ENCODE measurements at regions not wholly inside any gene's neighbourhood (a gene's known extent, or its start where the extent isn't known, plus 50 kb on each side); places are given as distances from the start of the nearest gene placed in this dataset.
"Not testable (repeated sequence)": the region's sequence is repeated elsewhere in the genome, so short reads cannot be mapped to it uniquely, and the experiment has no call there.

- no peak overlapping the region for H3K9ac ChIP-seq (ENCODE audit: low read depth, low read length)
- no peaks in the 10 kb centered on the region for H3K36me3 ChIP-seq (ENCODE audit: insufficient read depth, low read depth, low read length)
- H3K4me3 ChIP-seq (ENCODE audit: low read length), result no peak overlapping the region
- H3K4me1 ChIP-seq (ENCODE audit: insufficient read depth, low read length), result no peaks in the 10 kb centered on the region
- H3K9me3 ChIP-seq (ENCODE audit: insufficient read depth, low read depth, low read length), result no peaks in the 10 kb centered on the region
- no peak overlapping the region for H3K27ac ChIP-seq (ENCODE audit: low read length)
- H3K27me3 ChIP-seq (ENCODE audit: insufficient read depth, low read length), result no peaks in the 10 kb centered on the region
Observed at GRCh38 chr3:20935791-20936190, 749.8 kb upstream of the SGO1 start.

DNA sequence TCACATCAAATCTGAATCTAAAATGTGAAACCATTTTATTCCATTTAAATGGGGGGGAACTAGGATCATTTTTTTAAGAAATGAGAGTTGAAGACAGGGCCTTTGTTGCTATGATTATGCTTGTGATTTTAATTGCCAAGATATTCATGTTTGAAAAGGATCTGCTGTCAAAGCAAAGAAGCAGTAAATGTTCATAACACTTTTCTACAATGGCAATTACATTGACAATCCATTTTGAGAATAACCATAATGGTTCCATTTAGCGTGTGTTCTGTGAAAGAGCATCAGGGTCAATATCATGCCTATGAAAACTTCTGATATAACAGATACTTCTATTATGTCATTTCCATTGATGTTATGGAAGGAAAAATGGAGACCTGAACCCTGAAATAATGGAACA is 745.8 kb upstream of the SGO1 start:
- no peaks in the 10 kb centered on the region for H3K9me3 ChIP-seq (ENCODE audit: insufficient read depth, low read depth, low read length)
- H3K27me3 ChIP-seq (ENCODE audit: insufficient read depth, low read length), result no peaks in the 10 kb centered on the region
- H3K4me3 ChIP-seq (ENCODE audit: low read length), result no peak overlapping the region
- H3K4me1 ChIP-seq (ENCODE audit: insufficient read depth, low read length), result no peaks in the 10 kb centered on the region
- H3K36me3 ChIP-seq (ENCODE audit: insufficient read depth, low read depth, low read length), result no peaks in the 10 kb centered on the region
- no peak overlapping the region for H3K9ac ChIP-seq (ENCODE audit: low read depth, low read length)
- no peak overlapping the region for H3K27ac ChIP-seq (ENCODE audit: low read length)

DNA sequence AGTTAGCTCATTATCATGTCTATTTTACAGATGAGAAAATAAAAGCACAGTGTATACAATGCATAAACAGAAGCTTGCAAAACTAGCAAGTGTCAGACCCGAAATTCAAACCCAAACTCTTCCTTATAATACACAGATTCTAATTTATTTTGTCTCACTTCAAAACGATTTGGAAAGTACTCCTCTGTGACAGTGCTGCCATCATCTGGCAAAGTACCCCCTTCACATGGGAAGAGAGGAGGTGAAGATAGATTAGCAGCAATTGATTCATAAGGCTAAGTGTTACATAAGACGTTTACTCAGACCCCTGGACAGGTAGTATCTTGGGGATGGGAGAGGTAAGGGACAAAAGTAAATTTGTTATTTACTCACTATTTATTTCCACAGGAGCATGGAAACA is 744.0 kb upstream of the SGO1 start:
- Histone ChIP-seq H3K36me3 (ENCODE audit: insufficient read depth, low read depth, low read length) (no peaks in the 10 kb centered on the region), H3K4me1 (ENCODE audit: insufficient read depth, low read length) (0 out of 2 replicates have a peak, but pooled peaks cover 2% of the 10 kb centered on the region), H3K9me3 (ENCODE audit: insufficient read depth, low read depth, low read length) (no peaks in the 10 kb centered on the region), H3K4me3 (ENCODE audit: low read length) (no peak overlapping the region), H3K27ac (ENCODE audit: low read length) (no peak overlapping the region), H3K9ac (ENCODE audit: low read depth, low read length) (no peak overlapping the region), H3K27me3 (ENCODE audit: insufficient read depth, low read length) (no peaks in the 10 kb centered on the region)

GRCh38 chr3:20924646-20925385 is 738.8 kb upstream of the SGO1 start:
- H3K27me3 ChIP-seq (ENCODE audit: insufficient read depth, low read length), result no peaks in the 10 kb centered on the region
- no peak overlapping the region for H3K4me3 ChIP-seq (ENCODE audit: low read length)
- 0 out of 2 replicates have a peak, but pooled peaks cover 3% of the 10 kb centered on the region for H3K4me1 ChIP-seq (ENCODE audit: insufficient read depth, low read length)
- no peaks in the 10 kb centered on the region for H3K36me3 ChIP-seq (ENCODE audit: insufficient read depth, low read depth, low read length)
- no peak overlapping the region for H3K9ac ChIP-seq (ENCODE audit: low read depth, low read length)
- no peaks in the 10 kb centered on the region; the same call in 1 of the 2 replicates for H3K9me3 ChIP-seq (ENCODE audit: insufficient read depth, low read depth, low read length)
- no peak overlapping the region for H3K27ac ChIP-seq (ENCODE audit: low read length)

- not testable (repeated sequence) for H3K4me3 ChIP-seq (ENCODE audit: low read length); H3K36me3 ChIP-seq (ENCODE audit: insufficient read depth, low read depth, low read length); H3K27ac ChIP-seq (ENCODE audit: low read length); H3K9me3 ChIP-seq (ENCODE audit: insufficient read depth, low read depth, low read length); H3K27me3 ChIP-seq (ENCODE audit: insufficient read depth, low read length); H3K4me1 ChIP-seq (ENCODE audit: insufficient read depth, low read length); H3K9ac ChIP-seq (ENCODE audit: low read depth, low read length)
Observed at GRCh38 chr3:20921112-20921511, 735.1 kb upstream of the SGO1 start.

- H3K4me3 ChIP-seq (ENCODE audit: low read length), result no peak overlapping the region; the same call in 1 of the 2 replicates
- H3K9me3 ChIP-seq (ENCODE audit: insufficient read depth, low read depth, low read length), result no peaks in the 10 kb centered on the region
- no peak overlapping the region for H3K9ac ChIP-seq (ENCODE audit: low read depth, low read length)
- H3K27me3 ChIP-seq (ENCODE audit: insufficient read depth, low read length), result no peaks in the 10 kb centered on the region
- no peak overlapping the region for H3K27ac ChIP-seq (ENCODE audit: low read length)
- H3K36me3 ChIP-seq (ENCODE audit: insufficient read depth, low read depth, low read length), result no peaks in the 10 kb centered on the region
- H3K4me1 ChIP-seq (ENCODE audit: insufficient read depth, low read length), result 0 out of 2 replicates have a peak, but pooled peaks cover 3% of the 10 kb centered on the region
Observed at GRCh38 chr3:20916951-20917606, 731.1 kb upstream of the SGO1 start.

DNA sequence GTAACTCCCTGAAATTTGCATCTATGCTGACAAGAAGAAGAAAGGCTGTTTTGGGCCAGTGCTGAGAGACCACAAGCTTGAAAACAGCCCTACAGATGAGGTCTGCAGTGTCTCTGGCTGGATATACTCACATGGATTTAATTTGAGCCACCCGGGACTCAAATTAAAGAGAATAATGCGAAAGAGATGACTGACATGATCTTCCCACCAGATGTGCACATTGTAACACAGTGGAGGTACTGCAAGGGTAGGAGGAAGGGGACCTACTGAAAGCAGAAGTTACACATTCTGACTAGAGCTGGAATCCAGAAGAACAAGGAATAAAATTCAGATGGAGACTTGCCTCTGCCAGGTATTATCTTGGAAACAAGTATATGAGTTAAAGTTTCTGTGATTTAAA is 728.3 kb upstream of the SGO1 start:
- Histone ChIP-seq H3K27me3 (ENCODE audit: insufficient read depth, low read length) (no peaks in the 10 kb centered on the region), H3K9ac (ENCODE audit: low read depth, low read length) (no peak overlapping the region), H3K4me3 (ENCODE audit: low read length) (no peak overlapping the region), H3K9me3 (ENCODE audit: insufficient read depth, low read depth, low read length) (no peaks in the 10 kb centered on the region), H3K36me3 (ENCODE audit: insufficient read depth, low read depth, low read length) (no peaks in the 10 kb centered on the region), H3K4me1 (ENCODE audit: insufficient read depth, low read length) (0 out of 2 replicates have a peak, but pooled peaks cover 3% of the 10 kb centered on the region), H3K27ac (ENCODE audit: low read length) (no peak overlapping the region)

- no peaks in the 10 kb centered on the region for H3K36me3 ChIP-seq (ENCODE audit: insufficient read depth, low read depth, low read length)
- H3K27ac ChIP-seq (ENCODE audit: low read length), result no peak overlapping the region
- no peak overlapping the region for H3K4me3 ChIP-seq (ENCODE audit: low read length)
- no peaks in the 10 kb centered on the region for H3K27me3 ChIP-seq (ENCODE audit: insufficient read depth, low read length)
- H3K4me1 ChIP-seq (ENCODE audit: insufficient read depth, low read length), result 0 out of 2 replicates have a peak, but pooled peaks cover 3% of the 10 kb centered on the region
- H3K9ac ChIP-seq (ENCODE audit: low read depth, low read length), result no peak overlapping the region
- no peaks in the 10 kb centered on the region for H3K9me3 ChIP-seq (ENCODE audit: insufficient read depth, low read depth, low read length)
Observed at GRCh38 chr3:20912406-20912805, 726.4 kb upstream of the SGO1 start.

DNA sequence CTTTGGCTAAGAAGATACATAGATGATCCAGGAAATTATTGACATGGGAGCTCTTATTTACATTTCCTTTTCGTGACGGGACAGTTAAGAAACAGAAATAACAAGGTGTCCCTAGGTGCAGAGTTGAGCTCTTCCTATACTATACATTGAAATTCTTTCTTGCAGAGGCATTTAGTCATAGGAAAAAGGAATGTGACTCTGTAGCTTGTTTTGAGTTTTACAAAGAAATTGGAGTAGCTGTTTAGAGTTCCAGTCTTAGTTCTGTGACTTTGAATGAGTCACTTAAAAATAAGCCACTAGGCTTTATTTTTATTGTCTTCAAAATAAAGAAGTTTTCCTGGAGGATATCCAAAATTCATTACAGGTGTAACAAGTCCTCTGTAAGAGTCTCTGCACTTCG is 723.5 kb upstream of the SGO1 start:
- no peak overlapping the region for H3K4me3 ChIP-seq (ENCODE audit: low read length)
- no peak overlapping the region for H3K27ac ChIP-seq (ENCODE audit: low read length)
- H3K9ac ChIP-seq (ENCODE audit: low read depth, low read length), result no peak overlapping the region
- H3K9me3 ChIP-seq (ENCODE audit: insufficient read depth, low read depth, low read length), result no peaks in the 10 kb centered on the region
- no peaks in the 10 kb centered on the region for H3K27me3 ChIP-seq (ENCODE audit: insufficient read depth, low read length)
- no peaks in the 10 kb centered on the region for H3K36me3 ChIP-seq (ENCODE audit: insufficient read depth, low read depth, low read length)
- peaks cover 3% of the 10 kb centered on the region; the same call in 1 of the 2 replicates for H3K4me1 ChIP-seq (ENCODE audit: insufficient read depth, low read length)

DNA sequence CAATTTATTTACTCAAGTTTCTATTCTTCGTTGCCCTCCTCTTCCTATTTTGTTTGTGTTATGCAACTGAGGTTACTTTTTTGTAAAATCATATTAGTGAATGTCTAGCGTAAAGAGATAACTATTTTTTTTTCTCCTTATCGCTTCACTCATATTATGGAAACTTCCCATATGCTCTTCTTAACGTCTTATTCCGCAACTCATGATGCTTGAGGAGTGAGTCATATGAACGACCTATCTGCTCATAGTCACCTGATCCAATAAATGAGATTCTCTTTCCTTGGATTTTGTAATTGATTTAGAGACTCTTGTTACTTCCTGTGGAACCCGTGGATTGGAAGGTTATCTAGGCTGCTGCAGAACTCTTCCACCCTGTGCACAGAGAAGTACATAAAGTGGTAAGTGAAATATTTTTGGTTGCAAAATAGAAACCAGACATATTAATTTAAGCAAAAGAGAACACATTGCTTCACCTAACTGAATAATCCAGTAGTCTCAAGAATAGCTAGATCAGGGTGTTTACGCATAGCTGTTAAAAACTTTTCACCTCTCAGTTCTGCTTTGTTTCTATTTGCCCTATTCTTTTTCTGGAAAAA is 719.3 kb upstream of the SGO1 start:
- Histone ChIP-seq H3K27ac (ENCODE audit: low read length) (no peak overlapping the region), H3K36me3 (ENCODE audit: insufficient read depth, low read depth, low read length) (no peaks in the 10 kb centered on the region), H3K9ac (ENCODE audit: low read depth, low read length) (no peak overlapping the region), H3K27me3 (ENCODE audit: insufficient read depth, low read length) (no peaks in the 10 kb centered on the region), H3K9me3 (ENCODE audit: insufficient read depth, low read depth, low read length) (no peaks in the 10 kb centered on the region), H3K4me3 (ENCODE audit: low read length) (no peak overlapping the region), H3K4me1 (ENCODE audit: insufficient read depth, low read length) (peaks cover 3% of the 10 kb centered on the region; the same call in 1 of the 2 replicates)

DNA sequence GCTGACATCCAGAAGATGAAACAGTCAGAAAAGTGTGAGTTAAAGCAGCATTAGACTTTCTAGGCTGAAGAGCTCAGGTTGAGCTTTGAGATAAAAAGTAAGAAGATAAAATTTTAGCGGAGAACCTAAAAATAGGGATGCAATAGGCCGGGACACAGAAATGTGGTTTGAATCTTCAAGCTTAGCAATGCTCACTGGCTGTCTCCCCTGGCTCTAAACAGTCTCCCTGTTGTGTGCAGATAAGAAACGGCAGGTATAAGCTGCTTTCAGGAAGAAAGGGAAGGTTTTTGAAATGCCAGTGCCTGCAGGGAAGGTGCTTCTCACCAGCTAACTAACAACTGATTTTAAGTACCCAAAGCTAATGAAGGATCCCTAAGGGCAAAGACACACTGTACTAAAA is 718.7 kb upstream of the SGO1 start:
- Histone ChIP-seq H3K36me3 (ENCODE audit: insufficient read depth, low read depth, low read length) (no peaks in the 10 kb centered on the region), H3K9ac (ENCODE audit: low read depth, low read length) (no peak overlapping the region), H3K4me1 (ENCODE audit: insufficient read depth, low read length) (peaks cover 3% of the 10 kb centered on the region; the same call in 1 of the 2 replicates), H3K27ac (ENCODE audit: low read length) (no peak overlapping the region), H3K27me3 (ENCODE audit: insufficient read depth, low read length) (no peaks in the 10 kb centered on the region), H3K9me3 (ENCODE audit: insufficient read depth, low read depth, low read length) (no peaks in the 10 kb centered on the region), H3K4me3 (ENCODE audit: low read length) (no peak overlapping the region)

DNA sequence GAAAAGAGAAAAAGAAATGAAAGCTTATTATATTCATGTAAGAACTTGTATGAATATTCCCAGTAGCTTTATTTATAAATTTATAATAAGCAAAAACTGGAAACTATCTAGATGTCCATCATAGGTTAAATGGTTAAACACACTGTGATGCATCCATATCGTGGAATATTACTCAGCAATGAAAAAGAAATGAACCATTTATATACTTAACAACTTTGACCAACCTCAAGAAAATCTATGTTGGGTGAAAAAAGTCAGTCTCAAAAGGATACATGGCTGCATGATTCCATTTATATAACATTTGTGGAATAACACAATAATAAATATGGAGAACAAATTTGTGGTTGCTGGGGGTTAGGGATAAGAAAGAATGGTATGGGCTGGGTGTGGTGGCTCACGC is 713.0 kb upstream of the SGO1 start:
- no peak overlapping the region for H3K27ac ChIP-seq (ENCODE audit: low read length)
- H3K9ac ChIP-seq (ENCODE audit: low read depth, low read length), result no peak overlapping the region
- no peaks in the 10 kb centered on the region for H3K27me3 ChIP-seq (ENCODE audit: insufficient read depth, low read length)
- H3K4me1 ChIP-seq (ENCODE audit: insufficient read depth, low read length), result no peaks in the 10 kb centered on the region
- H3K4me3 ChIP-seq (ENCODE audit: low read length), result no peak overlapping the region
- H3K9me3 ChIP-seq (ENCODE audit: insufficient read depth, low read depth, low read length), result no peaks in the 10 kb centered on the region
- H3K36me3 ChIP-seq (ENCODE audit: insufficient read depth, low read depth, low read length), result no peaks in the 10 kb centered on the region

Measured in iPS-20b (cell line).